ENCODE measurements at regions not wholly inside any gene's neighbourhood (a gene's known extent, or its start where the extent isn't known, plus 50 kb on each side); places are given as distances from the start of the nearest gene placed in this dataset.
A peak's percentile ranks its signal among the peaks of the same experiment; 100 is the strongest.

GRCh38 chr14:65958664-65959562 is 527.3 kb upstream of the CCDC196 start:
- no peak overlapping the region for H3K4me3 ChIP-seq (ENCODE audit: low read depth, low read length)
- 0 out of 2 replicates have a peak, but pooled peaks have one; percentile 2 for TF ChIP-seq CTCF (IDR thresholded peaks at IDR 0.05; ENCODE audit: low read depth, low read length)

DNA sequence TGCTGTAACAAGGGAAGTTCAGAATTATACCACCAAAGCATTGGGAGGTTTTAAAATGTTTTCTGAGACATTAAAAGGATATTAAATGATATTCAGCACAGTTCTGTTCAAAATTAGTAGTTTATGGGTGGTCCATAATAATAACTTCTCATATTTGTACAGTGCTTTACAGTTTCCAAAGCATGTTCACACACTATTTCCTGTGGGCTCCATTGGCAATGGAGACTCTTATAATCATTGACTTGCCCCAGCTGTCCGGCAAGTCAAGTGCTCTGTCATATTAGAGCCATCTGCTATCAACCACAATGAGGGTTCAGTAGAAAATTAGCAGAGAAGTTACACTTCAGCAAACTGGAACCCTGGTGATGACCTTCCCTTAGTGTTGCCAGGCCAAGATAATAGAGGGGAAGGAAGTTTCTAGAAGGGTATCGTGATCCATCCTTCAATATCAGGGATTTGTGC is 526.6 kb upstream of the CCDC196 start:
- TF ChIP-seq CTCF (IDR thresholded peaks at IDR 0.05; ENCODE audit: low read depth, low read length): no peak
- H3K4me3 ChIP-seq (ENCODE audit: low read depth, low read length): no peak overlapping the region

- no peak overlapping the region for H3K4me3 ChIP-seq (ENCODE audit: low read depth, low read length)
- peak; percentile 44; the same call in 1 of the 2 replicates for TF ChIP-seq CTCF (IDR thresholded peaks at IDR 0.05; ENCODE audit: low read depth, low read length)
Measured at GRCh38 chr14:65961004-65961403, 525.2 kb upstream of the CCDC196 start.

DNA sequence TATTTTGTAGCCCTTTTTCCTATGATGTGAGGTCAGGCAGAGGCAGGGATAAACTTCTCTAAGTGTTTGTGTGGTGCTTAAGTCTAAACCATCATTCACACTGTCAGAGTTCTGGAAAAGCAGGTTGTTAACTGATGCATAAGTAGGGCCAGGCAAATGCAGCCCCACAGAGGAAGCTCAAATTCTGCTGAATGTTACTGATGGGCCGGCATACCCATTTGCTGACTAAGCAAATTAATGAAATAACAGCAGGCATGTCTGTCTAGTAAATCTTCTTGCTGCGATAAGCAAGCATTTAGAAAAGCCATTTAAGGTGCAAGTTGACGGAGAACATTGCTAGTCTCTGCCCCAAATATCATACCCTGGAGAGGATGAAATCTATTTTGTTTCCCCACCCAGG is 523.2 kb upstream of the CCDC196 start:
- TF ChIP-seq CTCF (IDR thresholded peaks at IDR 0.05; ENCODE audit: low read depth, low read length): no peak

DNA sequence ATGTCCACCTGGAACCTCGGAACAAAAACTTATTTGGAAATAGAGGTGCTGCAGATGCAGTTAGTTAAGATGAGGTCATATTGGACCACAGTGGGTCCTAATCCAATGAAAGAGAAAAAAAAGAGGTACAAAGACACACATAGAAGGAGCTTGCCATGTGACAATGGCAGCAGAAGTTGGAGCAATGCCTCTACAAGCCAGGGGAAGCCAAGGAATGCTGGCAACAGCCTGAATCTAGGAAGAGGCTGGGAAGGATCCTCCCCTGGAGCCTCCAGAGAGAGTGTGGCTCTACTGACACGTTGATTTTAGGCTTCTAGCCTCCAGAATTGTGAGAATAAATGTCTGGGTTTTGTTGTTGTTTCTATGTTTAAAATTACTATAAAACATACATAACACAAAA is 521.8 kb upstream of the CCDC196 start:
- no peak overlapping the region for H3K4me3 ChIP-seq (ENCODE audit: low read depth, low read length)
- no peak for TF ChIP-seq CTCF (IDR thresholded peaks at IDR 0.05; ENCODE audit: low read depth, low read length)

More for the DNA sequence above, 523.2 kb upstream of the CCDC196 start:
- no peak overlapping the region for H3K4me3 ChIP-seq (ENCODE audit: low read depth, low read length)

DNA sequence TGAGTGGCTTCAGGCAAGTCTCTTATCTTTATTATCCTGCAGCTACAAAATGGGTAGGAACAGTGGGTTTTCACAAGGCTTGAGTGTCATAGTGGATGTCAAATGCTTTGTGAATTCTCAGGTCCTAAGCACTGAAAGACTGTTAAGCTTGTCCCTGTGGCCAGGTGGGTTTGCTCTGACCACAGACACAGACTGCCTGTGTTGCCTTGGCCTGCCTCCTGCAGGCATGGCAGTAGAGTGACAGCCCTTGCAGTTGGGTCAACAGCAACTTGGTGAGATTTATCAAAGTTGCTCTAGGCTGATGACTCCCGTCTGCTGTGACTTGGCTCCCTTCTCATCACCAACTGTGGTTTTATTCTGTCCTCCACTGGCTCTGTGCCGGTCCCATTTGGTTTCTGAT is 520.0 kb upstream of the CCDC196 start:
- no peak overlapping the region for H3K4me3 ChIP-seq (ENCODE audit: low read depth, low read length)
- TF ChIP-seq CTCF (IDR thresholded peaks at IDR 0.05; ENCODE audit: low read depth, low read length): no peak

DNA sequence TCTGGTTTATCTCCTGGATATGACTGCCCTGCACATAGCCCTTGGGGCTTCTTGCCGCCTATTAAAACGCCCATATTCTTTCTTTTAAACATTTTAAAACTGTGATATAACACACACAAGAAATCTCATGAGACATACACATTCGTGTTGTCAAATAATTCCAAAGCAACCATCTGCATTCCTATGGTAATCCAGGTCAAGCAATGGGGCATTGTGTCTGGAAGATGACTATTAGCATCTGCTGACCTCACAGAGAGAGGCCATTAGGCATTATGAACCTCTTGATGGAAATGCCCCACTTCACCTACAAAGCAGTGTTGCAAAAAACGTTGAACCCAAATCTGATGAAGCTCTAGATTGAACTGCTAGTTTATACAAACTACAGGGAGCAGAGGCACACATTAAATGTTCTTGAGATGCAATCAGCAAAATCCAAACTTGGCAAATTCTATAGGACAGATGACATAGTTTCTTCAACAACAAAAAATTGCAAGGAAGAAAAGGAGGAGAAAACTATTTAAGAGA is 513.8 kb upstream of the CCDC196 start:
- no peak overlapping the region for H3K4me3 ChIP-seq (ENCODE audit: low read depth, low read length)
- TF ChIP-seq CTCF (IDR thresholded peaks at IDR 0.05; ENCODE audit: low read depth, low read length): no peak
